PC-3 (cell line): ENCODE measurements at regions not wholly inside any gene's neighbourhood (a gene's known extent, or its start where the extent isn't known, plus 50 kb on each side); places are given as distances from the start of the nearest gene placed in this dataset.

Experiments
- ATAC-seq: fragments of 200-7000 bp; cut with Tn5 transposase; 2 replicates; pipeline ENCODE4 v1.9.1; 2020; ENCODE audit warnings: mild to moderate bottlenecking, moderate library complexity
- BruUV-seq: library from RNA; stranded (reverse); fragments of 400-500 nt; replicated peaks from 2 replicates; lab custom pipeline; 2021; lab: Mats Ljungman, UMichigan
- CTCF ChIA-PET: fragments of 300-600 bp; sonication (Branson Sonifier 250); formaldehyde crosslinking; loops from one replicate; lab custom pipeline; 2022; ENCODE audit warnings: antibody characterized with exemption; lab: Charles Lee
- POLR2A ChIA-PET: fragments of 300-600 bp; sonication (Branson Sonifier 250); formaldehyde crosslinking; loops from one replicate; lab custom pipeline; 2022; ENCODE audit warnings: antibody characterized with exemption; ENCODE audit not compliant: unreplicated experiment; lab: Charles Lee
- DNase-seq: peaks from one replicate; pipeline ENCODE4 v3.0.0-alpha.2; 2015
- H2AFZ ChIP-seq: fragments of 300-600 bp; sonication (generic); 2 replicates; pipeline ENCODE4 v1.6.0; 2016; ENCODE audit warnings: antibody characterized with exemption, low read length
- H3F3A ChIP-seq: fragments of 300-600 bp; sonication (generic); one replicate; pipeline ENCODE4 v1.6.0; 2017; ENCODE audit warnings: antibody characterized with exemption, low read length, control low read depth, mild to moderate bottlenecking; ENCODE audit not compliant: unreplicated experiment
- H3K27ac ChIP-seq: fragments of 300-600 bp; sonication (generic); 2 replicates; pipeline ENCODE4 v1.5.1; 2016; ENCODE audit warnings: mild to moderate bottlenecking, low read length
- H3K27me3 ChIP-seq: fragments of 300-600 bp; sonication (generic); 2 replicates; pipeline ENCODE4 v1.6.1; 2016; ENCODE audit warnings: low read length, mixed read lengths
- H3K36me3 ChIP-seq: fragments of 300-600 bp; sonication (generic); 2 replicates; pipeline ENCODE4 v1.6.1; 2016; ENCODE audit warnings: low read depth, mixed run types, low read length, mixed read lengths
- H3K4me1 ChIP-seq: fragments of 300-600 bp; sonication (generic); 2 replicates; pipeline ENCODE4 v1.5.1; 2016; ENCODE audit warnings: low read length; ENCODE audit not compliant: insufficient read depth
- H3K4me2 ChIP-seq: fragments of 300-600 bp; sonication (generic); 2 replicates; pipeline ENCODE4 v1.6.0; 2016; ENCODE audit warnings: low read length
- H3K4me3 ChIP-seq: fragments of 300-600 bp; sonication (generic); 2 replicates; pipeline ENCODE4 v1.5.1; 2016; ENCODE audit warnings: mild to moderate bottlenecking, low read length, mixed read lengths
- H3K79me2 ChIP-seq: fragments of 300-600 bp; sonication (generic); 2 replicates; pipeline ENCODE4 v1.6.1; 2017; ENCODE audit warnings: low read length, mixed read lengths
- H3K9ac ChIP-seq: fragments of 300-600 bp; sonication (generic); 2 replicates; pipeline ENCODE4 v1.6.0; 2016; ENCODE audit warnings: mild to moderate bottlenecking, low read length
- H3K9me2 ChIP-seq: fragments of 300-600 bp; sonication (generic); replicated peaks from 2 replicates; pipeline ENCODE4 v1.6.1; 2016; ENCODE audit warnings: mixed run types, low read length, mixed read lengths
- H3K9me3 ChIP-seq: fragments of 300-600 bp; sonication (generic); 2 replicates; pipeline ENCODE4 v1.6.1; 2016; ENCODE audit warnings: low read length, mixed read lengths
- H4K20me1 ChIP-seq: fragments of 300-600 bp; sonication (generic); 2 replicates; pipeline ENCODE4 v1.6.1; 2016; ENCODE audit warnings: low read length, mixed read lengths
- CTCF ChIP-seq: fragments of 300-600 bp; sonication (generic); conservative IDR thresholded peaks from 2 replicates; pipeline ENCODE4 v1.5.1; 2017; ENCODE audit warnings: antibody characterized with exemption, low read depth, mild to moderate bottlenecking, low read length
- EZH2 ChIP-seq: fragments of 300-600 bp; sonication (generic); IDR thresholded peaks from one replicate; pipeline ENCODE4 v1.6.1; 2017; ENCODE audit warnings: antibody characterized with exemption, mild to moderate bottlenecking, low read length; ENCODE audit not compliant: unreplicated experiment
- EZH2phosphoT487 ChIP-seq: fragments of 300-600 bp; sonication (generic); IDR thresholded peaks from 2 replicates; pipeline ENCODE4 v1.6.1; 2018; ENCODE audit warnings: mild to moderate bottlenecking, antibody characterized with exemption, low read length, borderline replicate concordance
- intact Hi-C: fragments of 100-400 bp; cut with micrococcal nuclease; formaldehyde crosslinking; loops from 2 replicates; pipeline ENCODE4 v1.9.0; 2023

GRCh38 chr14:101113835-101114725 lies 210.6 kb upstream of the RTL1 start:
- H3K36me3 ChIP-seq = no peaks in the 10 kb centered on the region
- POLR2A ChIA-PET = no interaction called here
- intact Hi-C loops = no loop called here
- no peak overlapping the region for H3K4me3 ChIP-seq
- no peak for DNase-seq
- H3F3A ChIP-seq = no peaks in the 10 kb centered on the region
- H3K27me3 ChIP-seq = no peaks in the 10 kb centered on the region
- H3K9me3 ChIP-seq = no peaks in the 10 kb centered on the region
- H3K4me1 ChIP-seq = no peaks in the 10 kb centered on the region
- H3K9me2 ChIP-seq = no peaks in the 10 kb centered on the region
- H3K27ac ChIP-seq = no peak overlapping the region
- TF ChIP-seq EZH2 (no peak), EZH2phosphoT487 (no peak), CTCF (no peak)
- no peak overlapping the region for H3K4me2 ChIP-seq
- CTCF ChIA-PET = no interaction called here
- H4K20me1 ChIP-seq = no peaks in the 10 kb centered on the region
- ATAC-seq = no peak
- H3K79me2 ChIP-seq = no peaks in the 10 kb centered on the region
- H2AFZ ChIP-seq = no peak overlapping the region
- no peak overlapping the region for H3K9ac ChIP-seq
- no TSS peak for BruUV-seq

DNA sequence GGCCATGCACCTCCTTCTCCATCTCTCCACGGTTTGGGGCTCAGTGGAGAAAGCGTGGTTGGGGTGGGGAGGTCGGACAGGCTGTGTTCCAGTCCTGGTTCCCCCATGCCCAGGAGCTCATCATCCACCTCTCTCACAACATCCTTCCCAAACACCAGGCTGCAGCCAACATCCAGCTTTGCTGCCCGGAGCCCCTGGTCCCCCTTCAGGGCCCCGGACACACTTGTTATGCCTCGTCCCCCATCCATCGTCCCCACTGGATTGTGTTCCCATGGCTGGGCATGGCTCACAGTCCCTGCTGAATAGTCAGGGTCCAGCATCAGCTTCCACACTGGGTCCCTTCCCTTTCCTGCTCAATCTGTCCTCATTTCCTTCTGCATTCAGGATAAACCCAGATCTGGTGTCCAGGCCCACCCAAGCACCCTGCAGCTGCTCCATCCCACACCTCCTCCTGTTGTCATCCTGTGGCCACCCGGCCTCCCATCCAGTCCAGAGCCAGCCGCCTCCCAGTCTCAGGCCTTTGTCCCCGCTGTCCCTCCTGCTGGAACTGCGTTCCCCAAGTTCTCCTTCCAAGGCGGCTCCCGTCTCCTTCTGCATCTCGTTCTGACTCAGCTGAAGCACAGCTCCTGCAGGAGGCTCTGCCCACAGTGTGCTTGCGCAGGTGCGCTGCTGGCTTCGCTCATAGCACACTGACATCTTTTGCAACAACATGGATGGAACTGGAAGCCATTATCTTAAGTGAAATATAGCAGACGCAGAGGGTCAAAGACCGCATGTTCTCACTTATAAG lies 211.4 kb upstream of the RTL1 start:
- BruUV-seq = no TSS peak
- no peaks in the 10 kb centered on the region for H4K20me1 ChIP-seq

More for the DNA sequence above, 211.4 kb upstream of the RTL1 start:
- Histone ChIP-seq H3K4me2 (no peak overlapping the region), H3K9me3 (no peaks in the 10 kb centered on the region), H3K79me2 (no peaks in the 10 kb centered on the region), H3K9ac (no peak overlapping the region), H3K27ac (no peak overlapping the region), H2AFZ (no peak overlapping the region), H3K36me3 (no peaks in the 10 kb centered on the region), H3K9me2 (no peaks in the 10 kb centered on the region), H3K27me3 (no peaks in the 10 kb centered on the region), H3F3A (no peaks in the 10 kb centered on the region), H3K4me3 (no peak overlapping the region), H3K4me1 (no peaks in the 10 kb centered on the region)
- intact Hi-C loops = no loop called here
- DNase-seq = no peak
- CTCF ChIA-PET = no interaction called here
- TF ChIP-seq CTCF (no peak), EZH2 (no peak), EZH2phosphoT487 (no peak)
- no peak for ATAC-seq
- POLR2A ChIA-PET = no interaction called here
